H1 (cell line): ENCODE measurements at regions not wholly inside any gene's neighbourhood (a gene's known extent, or its start where the extent isn't known, plus 50 kb on each side); places are given as distances from the start of the nearest gene placed in this dataset.

Experiments used
- CTCF ChIA-PET: fragments of 300-600 bp; sonication (Branson Sonifier 250); formaldehyde crosslinking; loops from one replicate; lab custom pipeline; 2021; ENCODE audit not compliant: partially characterized antibody; lab: Charles Lee
- POLR2A ChIA-PET: fragments of 300-600 bp; sonication (Branson Sonifier 250); formaldehyde crosslinking; loops from one replicate; lab custom pipeline; 2021; ENCODE audit warnings: inconsistent platforms; ENCODE audit not compliant: partially characterized antibody; lab: Charles Lee
- DNase-seq, 2 experiments: peaks; one replicate each; pipeline versions ENCODE4 v3.0.0 to v3.0.0-alpha.2; 2010 to 2022; ENCODE audit warnings: low spot score in 2 of 2, low read depth in 1 of 2, mixed read lengths in 1 of 2
- FAIRE-seq: peaks from 2 replicates; lab custom pipeline; 2011; peaks lifted over from hg19 to GRCh38; lab: Jason Lieb, UNC
- H2AFZ ChIP-seq: 2 replicates; pipeline ENCODE4 v1.8.1; 2012; ENCODE audit warnings: low read length, inconsistent platforms
- H2AK5ac ChIP-seq: 2 replicates; pipeline ENCODE4 v1.6.1; 2013; ENCODE audit warnings: low read depth, low read length
- H2BK120ac ChIP-seq: replicated peaks from 2 replicates; pipeline ENCODE3; 2013; ENCODE audit warnings: low read depth, low read length, inconsistent platforms
- H2BK12ac ChIP-seq: 2 replicates; pipeline ENCODE4 v1.6.1; 2013; ENCODE audit warnings: low read depth, low read length
- H2BK15ac ChIP-seq: 2 replicates; pipeline ENCODE4 v1.6.1; 2013; ENCODE audit warnings: low read length
- H2BK20ac ChIP-seq: 2 replicates; pipeline ENCODE4 v1.6.1; 2013; ENCODE audit warnings: low read length
- H2BK5ac ChIP-seq: 2 replicates; pipeline ENCODE4 v1.6.1; 2013; ENCODE audit warnings: low read depth, low read length
- H3K14ac ChIP-seq: 2 replicates; pipeline ENCODE4 v1.6.1; 2013; ENCODE audit warnings: inconsistent platforms; ENCODE audit not compliant: insufficient read length
- H3K18ac ChIP-seq: 2 replicates; pipeline ENCODE4 v1.6.1; 2013; ENCODE audit warnings: low read length; ENCODE audit errors: extremely low read depth
- H3K23ac ChIP-seq: 2 replicates; pipeline ENCODE4 v1.6.1; 2013; ENCODE audit warnings: inconsistent platforms; ENCODE audit not compliant: insufficient read length
- H3K23me2 ChIP-seq: 2 replicates; pipeline ENCODE4 v1.6.1; 2013; ENCODE audit warnings: low read depth, low read length
- H3K27ac ChIP-seq: 2 replicates; pipeline ENCODE4 v1.6.1; 2011; ENCODE audit warnings: low read depth, low read length, inconsistent platforms
- H3K27me3 ChIP-seq, 4 experiments: replicated peaks in 1 of 4; 1 replicate in 1 of 4; 2 replicates in 3 of 4; pipeline versions ENCODE4 v1.6.1 to v1.8.1; 2011 to 2013; ENCODE audit warnings: low read length in 3 of 4, mild to moderate bottlenecking in 3 of 4, inconsistent platforms in 2 of 4, mixed read lengths in 2 of 4, moderate library complexity in 1 of 4; ENCODE audit not compliant: control insufficient read depth in 3 of 4, insufficient read depth in 3 of 4; ENCODE audit errors: extremely low read depth in 1 of 4
- H3K36me3 ChIP-seq, 4 experiments: 2 replicates each; pipeline versions ENCODE4 v1.6.1 to v1.8.1; 2011 to 2013; ENCODE audit warnings: mild to moderate bottlenecking in 4 of 4, low read length in 3 of 4, moderate library complexity in 2 of 4, control low read depth in 1 of 4, inconsistent platforms in 1 of 4; ENCODE audit not compliant: insufficient read depth in 4 of 4, control insufficient read depth in 2 of 4
- H3K4ac ChIP-seq: replicated peaks from 2 replicates; pipeline ENCODE3; 2013; ENCODE audit warnings: low read length, low read depth, mixed read lengths, inconsistent platforms; ENCODE audit not compliant: insufficient read length
- H3K4me1 ChIP-seq, 4 experiments: replicated peaks in 1 of 4; 1 replicate in 1 of 4; 2 replicates in 3 of 4; pipeline versions ENCODE4 v1.6.1 to v1.8.1; 2011 to 2013; ENCODE audit warnings: low read length in 3 of 4, inconsistent platforms in 2 of 4, mixed read lengths in 1 of 4; ENCODE audit not compliant: insufficient read depth in 4 of 4, control insufficient read depth in 3 of 4
- H3K4me2 ChIP-seq, 2 experiments: 2 replicates each; pipeline versions ENCODE4 v1.6.1 to v1.8.1; 2011 to 2013; ENCODE audit warnings: low read depth in 2 of 2, low read length in 2 of 2, control low read depth in 1 of 2, inconsistent platforms in 1 of 2, mild to moderate bottlenecking in 1 of 2; ENCODE audit not compliant: insufficient read depth in 1 of 2
- H3K4me3 ChIP-seq, 4 experiments: fragments of 200-600, 300-600 bp in 1 of 4; sonication (generic), shearing (Covaris generic), sonication (Bioruptor Twin) in 1 of 4; 2 replicates each; pipeline versions ENCODE4 v1.5.1 to v1.8.1; 2011 to 2016; ENCODE audit warnings: low read length in 4 of 4, low read depth in 3 of 4, control low read depth in 2 of 4, inconsistent platforms in 2 of 4, mild to moderate bottlenecking in 2 of 4, mixed read lengths in 1 of 4, moderate library complexity in 1 of 4; ENCODE audit not compliant: insufficient read depth in 2 of 4; ENCODE audit errors: extremely low read depth in 1 of 4
- H3K56ac ChIP-seq: replicated peaks from 2 replicates; pipeline ENCODE3; 2013; ENCODE audit warnings: low read depth, mild to moderate bottlenecking, mixed read lengths, low read length, inconsistent platforms; ENCODE audit not compliant: insufficient read length
- H3K79me1 ChIP-seq: 2 replicates; pipeline ENCODE4 v1.6.1; 2013; ENCODE audit warnings: low read depth, low read length, control low read depth
- H3K79me2 ChIP-seq, 2 experiments: 2 replicates each; pipeline versions ENCODE4 v1.6.1 to v1.8.1; 2012 to 2013; ENCODE audit warnings: low read length in 2 of 2, mild to moderate bottlenecking in 2 of 2, inconsistent platforms in 1 of 2; ENCODE audit not compliant: insufficient read depth in 2 of 2, control insufficient read depth in 1 of 2
- H3K9ac ChIP-seq, 4 experiments: replicated peaks in 1 of 4; 1 replicate in 1 of 4; 2 replicates in 3 of 4; pipeline versions ENCODE4 v1.6.1 to v1.8.1; 2011 to 2013; ENCODE audit warnings: low read depth in 3 of 4, low read length in 3 of 4, control low read depth in 2 of 4, mild to moderate bottlenecking in 2 of 4, moderate library complexity in 2 of 4, inconsistent platforms in 1 of 4; ENCODE audit errors: extremely low read depth in 1 of 4
- H3K9me3 ChIP-seq, 2 experiments: 2 replicates each; pipeline versions ENCODE4 v1.6.1 to v1.8.1; 2012 to 2013; ENCODE audit warnings: mild to moderate bottlenecking in 2 of 2, moderate library complexity in 2 of 2, control low read depth in 1 of 2, inconsistent platforms in 1 of 2, low read depth in 1 of 2, low read length in 1 of 2, mixed read lengths in 1 of 2; ENCODE audit not compliant: insufficient read depth in 2 of 2
- H4K20me1 ChIP-seq, 2 experiments: replicated peaks in 1 of 2; 2 replicates each; pipeline versions ENCODE3 to v1.8.1; 2011 to 2013; ENCODE audit warnings: inconsistent platforms in 2 of 2, low read length in 2 of 2, mild to moderate bottlenecking in 1 of 2; ENCODE audit not compliant: insufficient read depth in 2 of 2, control insufficient read depth in 1 of 2
- H4K5ac ChIP-seq: 2 replicates; pipeline ENCODE4 v1.6.1; 2013; ENCODE audit warnings: low read length, low read depth, mixed read lengths, inconsistent platforms; ENCODE audit not compliant: insufficient read length
- H4K8ac ChIP-seq: 2 replicates; pipeline ENCODE4 v1.8.0; 2013; ENCODE audit warnings: mild to moderate bottlenecking, moderate library complexity, low read length, inconsistent platforms; ENCODE audit not compliant: insufficient read depth; ENCODE audit errors: extremely low read depth
- H4K91ac ChIP-seq: replicated peaks from 2 replicates; pipeline ENCODE3; 2013; ENCODE audit warnings: low read length, mixed read lengths, inconsistent platforms; ENCODE audit not compliant: insufficient read length
- CREB1 ChIP-seq: IDR thresholded peaks from 2 replicates; pipeline ENCODE4 v1.6.1; 2012; ENCODE audit warnings: inconsistent platforms
- EP300 ChIP-seq, 2 experiments: IDR thresholded peaks; 1 replicate in 1 of 2; 2 replicates in 1 of 2; pipeline ENCODE4 v1.6.1; 2011 to 2012; ENCODE audit warnings: low read depth in 2 of 2, low read length in 2 of 2, mild to moderate bottlenecking in 2 of 2, borderline replicate concordance in 1 of 2, inconsistent platforms in 1 of 2, moderate library complexity in 1 of 2
- KDM5A ChIP-seq: fragments of 200-600 bp; IDR thresholded peaks from 2 replicates; pipeline ENCODE4 v1.7.1; 2012; ENCODE audit warnings: mild to moderate bottlenecking, low read length, inconsistent platforms, mixed read lengths
- SAP30 ChIP-seq: fragments of 300-600 bp; sonication (generic); IDR thresholded peaks from 2 replicates; pipeline ENCODE4 v1.7.1; 2012; ENCODE audit warnings: low read length, moderate library complexity, mild to moderate bottlenecking, inconsistent platforms; ENCODE audit not compliant: insufficient read depth, insufficient replicate concordance
- TCF12 ChIP-seq: IDR thresholded peaks from 2 replicates; pipeline ENCODE4 v1.6.1; 2011; ENCODE audit warnings: low read depth, mild to moderate bottlenecking, low read length
- WGBS, 2 experiments: shearing (Covaris generic) in 1 of 2; methylation state at CpG; one replicate each; pipeline versions ENCODE4 v1.1.6 to v1.1.7; 2013 to 2015; ENCODE audit warnings: low lambda C conversion rate in 2 of 2, mixed read lengths in 2 of 2, inconsistent platforms in 1 of 2, low coverage in 1 of 2, missing lambda C conversion rate in 1 of 2; ENCODE audit not compliant: insufficient replicate concordance in 2 of 2, insufficient coverage in 1 of 2, insufficient read length in 1 of 2; ENCODE audit errors: extremely low coverage in 1 of 2, missing lambda C conversion rate in 1 of 2; 5-methylcytosine and 5-hydroxymethylcytosine counted together

DNA sequence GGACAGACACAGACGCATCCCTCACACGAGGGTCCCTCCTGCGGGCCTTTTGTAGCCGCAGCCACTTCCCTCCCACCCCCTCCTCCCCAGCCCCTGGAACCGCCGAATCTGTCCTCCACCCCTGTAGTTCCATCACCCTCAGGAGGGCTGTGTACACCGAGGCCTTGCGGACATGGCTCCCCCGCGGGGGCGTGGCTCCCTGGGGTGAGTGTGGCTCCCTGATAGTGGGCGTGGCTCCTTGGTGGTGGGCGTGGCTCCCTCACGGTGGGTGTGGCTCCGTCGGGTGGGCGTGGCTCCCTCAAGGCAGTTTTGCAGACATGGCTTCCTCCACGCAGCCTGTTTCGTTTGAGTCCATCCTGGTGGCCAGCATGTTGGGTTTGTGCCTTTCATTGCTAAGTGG, 420.7 kb upstream of the SALL3 start:
- WGBS, 2 experiments = 71% methylated on average over 14 of the region's 19 CpGs; no CpG with 5 or more reads in 1 of the 2 experiments
- CTCF ChIA-PET = no interaction called here

More for the DNA sequence above, 420.7 kb upstream of the SALL3 start:
- H3K27me3 ChIP-seq = no peaks in the 10 kb centered on the region
- H2BK12ac ChIP-seq = no peak overlapping the region
- no peak overlapping the region for H2AK5ac ChIP-seq
- H3K23me2 ChIP-seq = no peaks in the 10 kb centered on the region
- H3K79me1 ChIP-seq = no peaks in the 10 kb centered on the region
- H2BK120ac ChIP-seq = no peak overlapping the region
- H3K4me2 ChIP-seq = no peak overlapping the region
- H3K14ac ChIP-seq = no peak overlapping the region
- peaks cover 7 to 17% of the 10 kb centered on the region in 2 experiments for H3K9me3 ChIP-seq
- TF ChIP-seq EP300 (IDR thresholded peaks at IDR 0.05; ENCODE audit: borderline replicate concordance in 1 of 2, low read depth in 2 of 2, low read length in 2 of 2) (no peak), CREB1 (no peak), TCF12 (no peak), KDM5A (no peak), SAP30 (no peak)
- H3K4ac ChIP-seq = no peak overlapping the region
- no peaks in the 10 kb centered on the region for H3K36me3 ChIP-seq
- no peak overlapping the region for H4K8ac ChIP-seq
- no peak overlapping the region for H2AFZ ChIP-seq
- no peak overlapping the region for H3K18ac ChIP-seq
- no peak overlapping the region for H3K27ac ChIP-seq
- no peak overlapping the region for H4K91ac ChIP-seq
- H3K23ac ChIP-seq = no peak overlapping the region
- no peak overlapping the region for H2BK5ac ChIP-seq
- no peak overlapping the region for H3K56ac ChIP-seq
- H4K20me1 ChIP-seq = no peaks in the 10 kb centered on the region
- no peak overlapping the region for H2BK20ac ChIP-seq
- DNase-seq = no peak
- no peak overlapping the region for H3K4me3 ChIP-seq
- H4K5ac ChIP-seq = no peak overlapping the region
- no peak overlapping the region for H2BK15ac ChIP-seq
- no peak for FAIRE-seq
- no peak overlapping the region for H3K9ac ChIP-seq
- H3K4me1 ChIP-seq = no peaks in the 10 kb centered on the region; a peak in 1 of 7 replicates
- H3K79me2 ChIP-seq = no peaks in the 10 kb centered on the region
- POLR2A ChIA-PET = no interaction called here
